GM23338 (cell line): ENCODE measurements at regions not wholly inside any gene's neighbourhood (a gene's known extent, or its start where the extent isn't known, plus 50 kb on each side); places are given as distances from the start of the nearest gene placed in this dataset.

ENCODE experiments used
- ATAC-seq: fragments of 200-7000 bp; cut with Tn5 transposase; 3 replicates; pipeline ENCODE4 v1.9.1; 2020
- DNase-seq: peaks from one replicate; pipeline ENCODE4 v3.0.0-alpha.2; 2015; ENCODE audit warnings: low spot score
- H2AFZ ChIP-seq: fragments of 200-600 bp; sonication (generic); 2 replicates; pipeline ENCODE4 v1.8.0; 2016; ENCODE audit warnings: antibody characterized with exemption, mild to moderate bottlenecking, moderate library complexity
- H3F3A ChIP-seq: fragments of 200-600 bp; sonication (generic); replicated peaks from 2 replicates; pipeline ENCODE4 v1.8.0; 2017; ENCODE audit warnings: antibody characterized with exemption, mixed run types, low read depth
- H3K27ac ChIP-seq: fragments of 200-600 bp; sonication (generic); 2 replicates; pipeline ENCODE4 v1.6.1; 2016; ENCODE audit warnings: low read depth
- H3K27me3 ChIP-seq: fragments of 200-600 bp; sonication (generic); 2 replicates; pipeline ENCODE4 v1.8.0; 2016; ENCODE audit warnings: mild to moderate bottlenecking, mixed run types, moderate library complexity; ENCODE audit not compliant: insufficient read depth
- H3K36me3 ChIP-seq: fragments of 200-600 bp; sonication (generic); 2 replicates; pipeline ENCODE4 v1.8.0; 2016; ENCODE audit warnings: mild to moderate bottlenecking; ENCODE audit not compliant: insufficient read depth
- H3K4me1 ChIP-seq: fragments of 200-600 bp; sonication (generic); 2 replicates; pipeline ENCODE4 v1.8.0; 2016; ENCODE audit warnings: mild to moderate bottlenecking, moderate library complexity; ENCODE audit not compliant: insufficient read depth
- H3K4me2 ChIP-seq: fragments of 200-600 bp; sonication (generic); 2 replicates; pipeline ENCODE4 v1.7.1; 2017; ENCODE audit warnings: mixed run types
- H3K4me3 ChIP-seq: fragments of 200-600 bp; sonication (generic); 2 replicates; pipeline ENCODE4 v1.6.1; 2016; ENCODE audit warnings: mixed run types
- H3K79me2 ChIP-seq: fragments of 200-600 bp; sonication (generic); replicated peaks from 2 replicates; pipeline ENCODE4 v1.8.0; 2017; ENCODE audit warnings: mild to moderate bottlenecking; ENCODE audit not compliant: insufficient read depth
- H3K9me2 ChIP-seq: fragments of 200-600 bp; sonication (generic); 2 replicates; pipeline ENCODE4 v1.8.0; 2017; ENCODE audit not compliant: insufficient read depth
- H4K20me1 ChIP-seq: fragments of 200-600 bp; sonication (generic); replicated peaks from 2 replicates; pipeline ENCODE4 v1.8.0; 2017; ENCODE audit warnings: mild to moderate bottlenecking; ENCODE audit not compliant: insufficient read depth
- H3K27ac Mint-ChIP-seq: 2 replicates; pipeline ENCODE4 v1.8.0; 2020; ENCODE audit warnings: inconsistent platforms, mild to moderate bottlenecking, moderate library complexity, mixed read lengths
- H3K27me3 Mint-ChIP-seq: 3 replicates; pipeline ENCODE4 v1.8.0; 2022; ENCODE audit warnings: low read depth, mild to moderate bottlenecking, moderate library complexity, mixed read lengths, inconsistent platforms; ENCODE audit not compliant: insufficient read depth, poor library complexity
- H3K36me3 Mint-ChIP-seq: 3 replicates; pipeline ENCODE4 v1.8.0; 2021; ENCODE audit warnings: low read depth, mild to moderate bottlenecking, inconsistent platforms, moderate library complexity, mixed read lengths
- H3K4me1 Mint-ChIP-seq: 3 replicates; pipeline ENCODE4 v1.8.0; 2020; ENCODE audit warnings: mild to moderate bottlenecking, inconsistent platforms, mixed read lengths
- H3K4me3 Mint-ChIP-seq: 3 replicates; pipeline ENCODE4 v1.8.0; 2021; ENCODE audit warnings: moderate library complexity, mild to moderate bottlenecking, inconsistent platforms, mixed read lengths
- H3K9me3 Mint-ChIP-seq: 3 replicates; pipeline ENCODE4 v1.8.0; 2020; ENCODE audit warnings: moderate library complexity, mild to moderate bottlenecking, inconsistent platforms, mixed read lengths
- CREB1 ChIP-seq: fragments of 250-450 bp; sonication (Bioruptor Pico); IDR thresholded peaks from 2 replicates; pipeline ENCODE4 v1.5.0; 2020; ENCODE audit warnings: low read depth, mild to moderate bottlenecking, moderate library complexity
- EZH2 ChIP-seq: fragments of 200-600 bp; sonication (generic); IDR thresholded peaks from one replicate; pipeline ENCODE4 v1.8.0; 2017; ENCODE audit warnings: antibody characterized with exemption, mild to moderate bottlenecking, low read depth; ENCODE audit not compliant: unreplicated experiment
- STAT1 ChIP-seq: IDR thresholded peaks from one replicate; pipeline ENCODE4 v1.6.1; 2016; ENCODE audit warnings: antibody characterized with exemption; ENCODE audit not compliant: unreplicated experiment
- ZNF114 ChIP-seq: fragments of 250-450 bp; sonication (Bioruptor Pico); IDR thresholded peaks from 2 replicates; pipeline ENCODE4 v1.5.0; 2020; ENCODE audit warnings: mild to moderate bottlenecking, moderate library complexity
- TF ChIP-seq, protein P1 (sequence below): fragments of 250-450 bp; sonication (Bioruptor Pico); IDR thresholded peaks from 2 replicates; pipeline ENCODE4 v1.5.0; 2020; ENCODE audit warnings: mild to moderate bottlenecking, moderate library complexity
- TF ChIP-seq, protein P2 (sequence below), 2 experiments: fragments of 200-600 bp in 1 of 2; sonication (generic) in 1 of 2; conservative IDR thresholded peaks; 2 replicates each; pipeline versions ENCODE4 v1.5.1 to v1.6.1; 2016 to 2017; ENCODE audit warnings: antibody characterized with exemption in 2 of 2, low read depth in 2 of 2, mild to moderate bottlenecking in 2 of 2, moderate library complexity in 1 of 2

DNA sequence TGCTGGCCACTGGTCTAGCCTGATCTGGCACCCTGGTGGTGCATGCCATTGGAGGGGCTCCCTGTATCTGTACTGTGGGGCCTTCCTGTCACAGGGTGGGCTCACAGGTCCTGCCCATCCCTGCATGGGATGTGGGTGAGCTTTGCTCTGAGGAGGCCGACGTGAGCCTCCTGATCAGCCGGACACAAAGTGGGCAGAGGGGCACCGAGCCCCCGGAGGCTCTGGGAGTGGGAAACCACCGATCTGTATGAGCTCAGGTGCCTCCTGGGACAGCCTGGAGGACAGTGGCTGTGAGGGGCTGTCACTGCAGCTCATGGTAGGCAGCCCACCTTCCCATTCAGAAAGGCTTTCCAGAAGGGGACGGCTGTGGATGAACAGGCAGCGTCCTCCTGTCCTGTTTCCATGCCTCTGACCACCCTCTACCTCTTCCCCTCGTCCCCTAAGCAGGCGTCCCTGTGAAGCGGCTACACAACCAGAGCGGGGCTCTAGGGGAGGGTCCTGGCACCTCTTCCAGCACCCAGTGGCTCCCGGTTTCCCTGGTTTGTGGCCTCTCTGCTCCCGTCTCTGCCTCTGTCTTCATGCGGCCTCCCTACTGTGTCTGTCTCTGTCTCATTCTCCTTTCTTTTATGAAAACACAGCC is 112.5 kb upstream of the OTOS start (continued):
- TF ChIP-seq, protein P1, sequence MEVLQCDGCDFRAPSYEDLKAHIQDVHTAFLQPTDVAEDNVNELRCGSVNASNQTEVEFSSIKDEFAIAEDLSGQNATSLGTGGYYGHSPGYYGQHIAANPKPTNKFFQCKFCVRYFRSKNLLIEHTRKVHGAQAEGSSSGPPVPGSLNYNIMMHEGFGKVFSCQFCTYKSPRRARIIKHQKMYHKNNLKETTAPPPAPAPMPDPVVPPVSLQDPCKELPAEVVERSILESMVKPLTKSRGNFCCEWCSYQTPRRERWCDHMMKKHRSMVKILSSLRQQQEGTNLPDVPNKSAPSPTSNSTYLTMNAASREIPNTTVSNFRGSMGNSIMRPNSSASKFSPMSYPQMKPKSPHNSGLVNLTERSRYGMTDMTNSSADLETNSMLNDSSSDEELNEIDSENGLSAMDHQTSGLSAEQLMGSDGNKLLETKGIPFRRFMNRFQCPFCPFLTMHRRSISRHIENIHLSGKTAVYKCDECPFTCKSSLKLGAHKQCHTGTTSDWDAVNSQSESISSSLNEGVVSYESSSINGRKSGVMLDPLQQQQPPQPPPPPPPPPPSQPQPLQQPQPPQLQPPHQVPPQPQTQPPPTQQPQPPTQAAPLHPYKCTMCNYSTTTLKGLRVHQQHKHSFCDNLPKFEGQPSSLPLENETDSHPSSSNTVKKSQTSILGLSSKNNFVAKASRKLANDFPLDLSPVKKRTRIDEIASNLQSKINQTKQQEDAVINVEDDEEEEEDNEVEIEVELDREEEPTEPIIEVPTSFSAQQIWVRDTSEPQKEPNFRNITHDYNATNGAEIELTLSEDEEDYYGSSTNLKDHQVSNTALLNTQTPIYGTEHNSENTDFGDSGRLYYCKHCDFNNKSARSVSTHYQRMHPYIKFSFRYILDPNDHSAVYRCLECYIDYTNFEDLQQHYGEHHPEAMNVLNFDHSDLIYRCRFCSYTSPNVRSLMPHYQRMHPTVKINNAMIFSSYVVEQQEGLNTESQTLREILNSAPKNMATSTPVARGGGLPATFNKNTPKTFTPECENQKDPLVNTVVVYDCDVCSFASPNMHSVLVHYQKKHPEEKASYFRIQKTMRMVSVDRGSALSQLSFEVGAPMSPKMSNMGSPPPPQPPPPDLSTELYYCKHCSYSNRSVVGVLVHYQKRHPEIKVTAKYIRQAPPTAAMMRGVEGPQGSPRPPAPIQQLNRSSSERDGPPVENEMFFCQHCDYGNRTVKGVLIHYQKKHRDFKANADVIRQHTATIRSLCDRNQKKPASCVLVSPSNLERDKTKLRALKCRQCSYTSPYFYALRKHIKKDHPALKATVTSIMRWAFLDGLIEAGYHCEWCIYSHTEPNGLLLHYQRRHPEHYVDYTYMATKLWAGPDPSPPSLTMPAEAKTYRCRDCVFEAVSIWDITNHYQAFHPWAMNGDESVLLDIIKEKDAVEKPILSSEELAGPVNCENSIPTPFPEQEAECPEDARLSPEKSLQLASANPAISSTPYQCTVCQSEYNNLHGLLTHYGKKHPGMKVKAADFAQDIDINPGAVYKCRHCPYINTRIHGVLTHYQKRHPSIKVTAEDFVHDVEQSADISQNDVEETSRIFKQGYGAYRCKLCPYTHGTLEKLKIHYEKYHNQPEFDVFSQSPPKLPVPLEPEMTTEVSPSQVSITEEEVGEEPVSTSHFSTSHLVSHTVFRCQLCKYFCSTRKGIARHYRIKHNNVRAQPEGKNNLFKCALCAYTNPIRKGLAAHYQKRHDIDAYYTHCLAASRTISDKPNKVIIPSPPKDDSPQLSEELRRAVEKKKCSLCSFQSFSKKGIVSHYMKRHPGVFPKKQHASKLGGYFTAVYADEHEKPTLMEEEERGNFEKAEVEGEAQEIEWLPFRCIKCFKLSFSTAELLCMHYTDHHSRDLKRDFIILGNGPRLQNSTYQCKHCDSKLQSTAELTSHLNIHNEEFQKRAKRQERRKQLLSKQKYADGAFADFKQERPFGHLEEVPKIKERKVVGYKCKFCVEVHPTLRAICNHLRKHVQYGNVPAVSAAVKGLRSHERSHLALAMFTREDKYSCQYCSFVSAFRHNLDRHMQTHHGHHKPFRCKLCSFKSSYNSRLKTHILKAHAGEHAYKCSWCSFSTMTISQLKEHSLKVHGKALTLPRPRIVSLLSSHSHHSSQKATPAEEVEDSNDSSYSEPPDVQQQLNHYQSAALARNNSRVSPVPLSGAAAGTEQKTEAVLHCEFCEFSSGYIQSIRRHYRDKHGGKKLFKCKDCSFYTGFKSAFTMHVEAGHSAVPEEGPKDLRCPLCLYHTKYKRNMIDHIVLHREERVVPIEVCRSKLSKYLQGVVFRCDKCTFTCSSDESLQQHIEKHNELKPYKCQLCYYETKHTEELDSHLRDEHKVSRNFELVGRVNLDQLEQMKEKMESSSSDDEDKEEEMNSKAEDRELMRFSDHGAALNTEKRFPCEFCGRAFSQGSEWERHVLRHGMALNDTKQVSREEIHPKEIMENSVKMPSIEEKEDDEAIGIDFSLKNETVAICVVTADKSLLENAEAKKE (CRISPR knock-in tag) = no peak
- TF ChIP-seq EZH2 (no peak), ZNF114 (CRISPR knock-in tag) (no peak)
- TF ChIP-seq, protein P2, sequence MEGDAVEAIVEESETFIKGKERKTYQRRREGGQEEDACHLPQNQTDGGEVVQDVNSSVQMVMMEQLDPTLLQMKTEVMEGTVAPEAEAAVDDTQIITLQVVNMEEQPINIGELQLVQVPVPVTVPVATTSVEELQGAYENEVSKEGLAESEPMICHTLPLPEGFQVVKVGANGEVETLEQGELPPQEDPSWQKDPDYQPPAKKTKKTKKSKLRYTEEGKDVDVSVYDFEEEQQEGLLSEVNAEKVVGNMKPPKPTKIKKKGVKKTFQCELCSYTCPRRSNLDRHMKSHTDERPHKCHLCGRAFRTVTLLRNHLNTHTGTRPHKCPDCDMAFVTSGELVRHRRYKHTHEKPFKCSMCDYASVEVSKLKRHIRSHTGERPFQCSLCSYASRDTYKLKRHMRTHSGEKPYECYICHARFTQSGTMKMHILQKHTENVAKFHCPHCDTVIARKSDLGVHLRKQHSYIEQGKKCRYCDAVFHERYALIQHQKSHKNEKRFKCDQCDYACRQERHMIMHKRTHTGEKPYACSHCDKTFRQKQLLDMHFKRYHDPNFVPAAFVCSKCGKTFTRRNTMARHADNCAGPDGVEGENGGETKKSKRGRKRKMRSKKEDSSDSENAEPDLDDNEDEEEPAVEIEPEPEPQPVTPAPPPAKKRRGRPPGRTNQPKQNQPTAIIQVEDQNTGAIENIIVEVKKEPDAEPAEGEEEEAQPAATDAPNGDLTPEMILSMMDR (conservative IDR thresholded peaks at IDR 0.05; ENCODE audit: low read depth in 2 of 2) = no peak

DNA sequence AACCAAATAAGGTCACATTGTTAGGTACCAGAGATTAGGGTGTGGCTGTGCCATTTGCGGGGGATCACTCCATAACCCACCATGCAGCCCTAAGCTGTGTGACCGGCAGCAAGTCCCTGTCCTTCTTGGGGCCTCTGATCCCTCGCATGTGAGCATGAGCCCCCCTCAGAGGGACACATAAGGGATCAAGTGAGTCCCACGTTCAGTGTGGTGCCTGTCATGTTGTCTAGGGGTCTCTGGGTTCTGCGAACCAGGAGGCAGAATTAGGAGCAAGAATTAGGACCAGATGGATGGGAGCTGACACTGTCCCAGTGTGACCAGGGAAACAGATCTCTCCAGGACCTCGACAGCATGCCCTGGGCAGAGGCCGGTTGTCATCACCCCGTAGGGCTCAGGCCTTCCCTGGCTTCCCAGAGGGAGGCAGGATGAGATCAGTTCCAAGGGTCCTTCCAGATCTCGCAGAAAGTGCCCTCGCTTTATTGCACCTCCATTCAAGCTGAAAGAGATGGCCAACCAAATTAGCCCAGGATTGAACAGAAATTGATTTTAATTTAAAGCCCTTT is 113.2 kb upstream of the OTOS start:
- Histone ChIP-seq H3K4me2 (no peak overlapping the region), H3K9me2 (0 out of 2 replicates have a peak, but pooled peaks cover 6% of the 10 kb centered on the region), H3K27ac (no peak overlapping the region), H2AFZ (no peak overlapping the region), H3K4me3 (no peak overlapping the region), H3K36me3 (no peaks in the 10 kb centered on the region), H4K20me1 (no peaks in the 10 kb centered on the region), H3K79me2 (no peaks in the 10 kb centered on the region), H3K4me1 (no peaks in the 10 kb centered on the region), H3K27me3 (no peaks in the 10 kb centered on the region), H3F3A (no peaks in the 10 kb centered on the region)
- DNase-seq = no peak
- H3K36me3 Mint-ChIP-seq = peaks cover 6% of the 10 kb centered on the region
- H3K4me1 Mint-ChIP-seq = peaks cover 11% of the 10 kb centered on the region
- H3K27ac Mint-ChIP-seq = no peak overlapping the region
- no peak overlapping the region for H3K4me3 Mint-ChIP-seq
- peaks cover 13% of the 10 kb centered on the region for H3K27me3 Mint-ChIP-seq
- ATAC-seq = no peak
- peaks cover 14% of the 10 kb centered on the region for H3K9me3 Mint-ChIP-seq
- TF ChIP-seq CREB1 (CRISPR knock-in tag) = no peak
- TF ChIP-seq, protein P1 (CRISPR knock-in tag) = no peak
- no peak for TF ChIP-seq STAT1
- no peak for TF ChIP-seq EZH2
